ENCODE measurements at regions not wholly inside any gene's neighbourhood (a gene's known extent, or its start where the extent isn't known, plus 50 kb on each side); places are given as distances from the start of the nearest gene placed in this dataset.
"Not testable (repeated sequence)": the region's sequence is repeated elsewhere in the genome, so short reads cannot be mapped to it uniquely, and the experiment has no call there.

GRCh38 chr10:30170814-30171213 is 111.4 kb upstream of the JCAD start:
- DNase-seq (ENCODE audit: low spot score): no peak

- DNase-seq (ENCODE audit: low spot score): no peak
These were observed 110.8 kb upstream of the JCAD start for GRCh38 chr10:30170146-30170545.

GRCh38 chr10:30169342-30169741 is 110.0 kb upstream of the JCAD start:
- no peak for DNase-seq (ENCODE audit: low spot score)

- peak; percentile 18 for DNase-seq (ENCODE audit: low spot score)
These were observed 107.5 kb upstream of the JCAD start for GRCh38 chr10:30166929-30167328.

- DNase-seq (ENCODE audit: low spot score): not testable (repeated sequence)
These were observed 104.0 kb upstream of the JCAD start for GRCh38 chr10:30163410-30163809.

- DNase-seq (ENCODE audit: low spot score): not testable (repeated sequence)
These were observed 103.4 kb upstream of the JCAD start for GRCh38 chr10:30162796-30163195.

- DNase-seq (ENCODE audit: low spot score): no peak
These were observed 101.0 kb upstream of the JCAD start for GRCh38 chr10:30160271-30160982.

- not testable (repeated sequence) for DNase-seq (ENCODE audit: low spot score)
These were observed 100.2 kb upstream of the JCAD start for GRCh38 chr10:30159614-30160013.

GRCh38 chr10:30158325-30158960 is 99.1 kb upstream of the JCAD start:
- no peak for DNase-seq (ENCODE audit: low spot score)

GRCh38 chr10:30155401-30155800 is 96.0 kb upstream of the JCAD start:
- DNase-seq (ENCODE audit: low spot score): peak; percentile 41

GRCh38 chr10:30154561-30154960 is 95.2 kb upstream of the JCAD start:
- no peak for DNase-seq (ENCODE audit: low spot score)

GRCh38 chr10:30154126-30154525 is 94.7 kb upstream of the JCAD start:
- no peak for DNase-seq (ENCODE audit: low spot score)

GRCh38 chr10:30151581-30152389 is 92.4 kb upstream of the JCAD start:
- DNase-seq (ENCODE audit: low spot score): peak; percentile 92

- DNase-seq (ENCODE audit: low spot score): no peak
These were observed 82.0 kb upstream of the JCAD start for GRCh38 chr10:30141423-30141822.

- no peak for DNase-seq (ENCODE audit: low spot score)
These were observed 75.0 kb upstream of the JCAD start for GRCh38 chr10:30134171-30134945.

- no peak for DNase-seq (ENCODE audit: low spot score)
These were observed 73.8 kb upstream of the JCAD start for GRCh38 chr10:30133198-30133597.

- not testable (repeated sequence) for DNase-seq (ENCODE audit: low spot score)
These were observed 72.0 kb upstream of the JCAD start for GRCh38 chr10:30131369-30131768.

- DNase-seq (ENCODE audit: low spot score): not testable (repeated sequence)
These were observed 69.9 kb upstream of the JCAD start for GRCh38 chr10:30129326-30129725.

- no peak for DNase-seq (ENCODE audit: low spot score)
These were observed 67.7 kb upstream of the JCAD start for GRCh38 chr10:30127120-30127541.

GRCh38 chr10:30125496-30125895 is 66.1 kb upstream of the JCAD start:
- no peak for DNase-seq (ENCODE audit: low spot score)

GRCh38 chr10:30124704-30125103 is 65.3 kb upstream of the JCAD start:
- DNase-seq (ENCODE audit: low spot score): no peak

GRCh38 chr10:30121401-30121800 is 62.0 kb upstream of the JCAD start:
- no peak for DNase-seq (ENCODE audit: low spot score)
